Kidney (tissue), 13 donors: ENCODE measurements at regions not wholly inside any gene's neighbourhood (a gene's known extent, or its start where the extent isn't known, plus 50 kb on each side); places are given as distances from the start of the nearest gene placed in this dataset.

Source experiments
- DNase-seq, 5 donors: peaks; one replicate each; pipeline ENCODE4 v3.0.0-alpha.2; 2013 to 2020
- FAIRE-seq: peaks from 2 replicates; lab custom pipeline; 2012; peaks lifted over from hg19 to GRCh38; lab: Jason Lieb, UNC
- H3K27ac ChIP-seq, 2 donors: one replicate each; pipeline ENCODE4 v1.7.0; 2013; ENCODE audit warnings: low read depth in 2 of 2, low read length in 2 of 2, inconsistent platforms in 1 of 2
- H3K27me3 ChIP-seq: one replicate; pipeline ENCODE4 v1.7.1; 2013; ENCODE audit warnings: low read length, inconsistent platforms; ENCODE audit not compliant: control insufficient read depth, insufficient read depth
- H3K36me3 ChIP-seq, 3 donors: one replicate each; pipeline versions ENCODE4 v1.7.0 to v1.7.1; 2013; ENCODE audit warnings: low read length in 3 of 3, control low read depth in 1 of 3, inconsistent platforms in 1 of 3; ENCODE audit not compliant: insufficient read depth in 3 of 3, control insufficient read depth in 2 of 3
- H3K4me1 ChIP-seq, 3 donors: one replicate each; pipeline versions ENCODE4 v1.7.0 to v1.7.1; 2013; ENCODE audit warnings: low read length in 3 of 3, inconsistent platforms in 1 of 3, low read depth in 1 of 3; ENCODE audit not compliant: control insufficient read depth in 2 of 3, insufficient read depth in 2 of 3
- H3K4me3 ChIP-seq, 3 donors: one replicate each; pipeline versions ENCODE4 v1.7.0 to v1.8.1; 2013; ENCODE audit warnings: low read length in 3 of 3, control low read depth in 1 of 3, inconsistent platforms in 1 of 3
- H3K9ac ChIP-seq, 3 donors: one replicate each; pipeline versions ENCODE4 v1.7.0 to v1.7.1; 2013; ENCODE audit warnings: low read length in 3 of 3, control low read depth in 1 of 3, inconsistent platforms in 1 of 3
- H3K9me3 ChIP-seq, 3 donors: one replicate each; pipeline versions ENCODE4 v1.7.0 to v1.7.1; 2013; ENCODE audit warnings: low read length in 3 of 3, control low read depth in 1 of 3, inconsistent platforms in 1 of 3; ENCODE audit not compliant: control insufficient read depth in 2 of 3, insufficient read depth in 1 of 3
- intact Hi-C: fragments of 100-400 bp; cut with DNase I; formaldehyde crosslinking; loops from one replicate; pipeline ENCODE4 v1.11.1; 2022
- TF ChIP-seq, protein P1 (sequence below): IDR thresholded peaks from 3 replicates; pipeline ENCODE4 v1.5.1; 2012; ENCODE audit warnings: mild to moderate bottlenecking, moderate library complexity, borderline replicate concordance; ENCODE audit not compliant: insufficient read depth; ENCODE audit errors: extremely low read depth
- donor health status: control.
- donor health status: control.
- donor health status: control.
- donor health status: control.
- donor health status: control.
- donor health status: DM: yes; HTN: yes; CAD: no.
- donor health status: Normal renal cell carcinoma (clear cell type).

DNA sequence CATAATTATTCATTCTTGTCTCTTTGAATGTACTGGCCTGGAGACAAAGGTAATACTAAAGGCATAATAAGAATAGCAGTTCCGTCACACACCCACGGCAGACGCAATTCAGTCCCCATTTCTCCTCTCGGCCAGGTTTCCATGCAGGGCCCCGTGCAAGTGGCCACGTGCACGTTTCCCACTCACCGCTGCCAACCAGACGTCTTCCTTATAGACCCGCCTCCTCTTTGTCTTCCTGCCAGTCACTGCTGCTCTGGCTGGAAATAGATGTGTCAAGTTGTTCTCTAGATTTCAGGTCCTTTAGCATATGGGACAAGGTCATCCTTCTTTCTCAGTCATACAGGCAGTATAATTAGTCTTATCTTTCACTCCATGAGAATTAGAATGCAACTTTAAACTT is 204.3 kb downstream of the SUCLA2 start:
- no peak overlapping the region for H3K4me3 ChIP-seq
- H3K36me3 ChIP-seq: no peaks in the 10 kb centered on the region
- TF ChIP-seq, protein P1, sequence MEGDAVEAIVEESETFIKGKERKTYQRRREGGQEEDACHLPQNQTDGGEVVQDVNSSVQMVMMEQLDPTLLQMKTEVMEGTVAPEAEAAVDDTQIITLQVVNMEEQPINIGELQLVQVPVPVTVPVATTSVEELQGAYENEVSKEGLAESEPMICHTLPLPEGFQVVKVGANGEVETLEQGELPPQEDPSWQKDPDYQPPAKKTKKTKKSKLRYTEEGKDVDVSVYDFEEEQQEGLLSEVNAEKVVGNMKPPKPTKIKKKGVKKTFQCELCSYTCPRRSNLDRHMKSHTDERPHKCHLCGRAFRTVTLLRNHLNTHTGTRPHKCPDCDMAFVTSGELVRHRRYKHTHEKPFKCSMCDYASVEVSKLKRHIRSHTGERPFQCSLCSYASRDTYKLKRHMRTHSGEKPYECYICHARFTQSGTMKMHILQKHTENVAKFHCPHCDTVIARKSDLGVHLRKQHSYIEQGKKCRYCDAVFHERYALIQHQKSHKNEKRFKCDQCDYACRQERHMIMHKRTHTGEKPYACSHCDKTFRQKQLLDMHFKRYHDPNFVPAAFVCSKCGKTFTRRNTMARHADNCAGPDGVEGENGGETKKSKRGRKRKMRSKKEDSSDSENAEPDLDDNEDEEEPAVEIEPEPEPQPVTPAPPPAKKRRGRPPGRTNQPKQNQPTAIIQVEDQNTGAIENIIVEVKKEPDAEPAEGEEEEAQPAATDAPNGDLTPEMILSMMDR: no peak
- H3K27me3 ChIP-seq: no peaks in the 10 kb centered on the region
- no peaks in the 10 kb centered on the region for H3K9me3 ChIP-seq
- DNase-seq (no peak), FAIRE-seq (no peak)
- no peak overlapping the region for H3K9ac ChIP-seq
- intact Hi-C loops: no loop called here
- H3K4me1 ChIP-seq: no peaks in the 10 kb centered on the region
- no peak overlapping the region for H3K27ac ChIP-seq

DNA sequence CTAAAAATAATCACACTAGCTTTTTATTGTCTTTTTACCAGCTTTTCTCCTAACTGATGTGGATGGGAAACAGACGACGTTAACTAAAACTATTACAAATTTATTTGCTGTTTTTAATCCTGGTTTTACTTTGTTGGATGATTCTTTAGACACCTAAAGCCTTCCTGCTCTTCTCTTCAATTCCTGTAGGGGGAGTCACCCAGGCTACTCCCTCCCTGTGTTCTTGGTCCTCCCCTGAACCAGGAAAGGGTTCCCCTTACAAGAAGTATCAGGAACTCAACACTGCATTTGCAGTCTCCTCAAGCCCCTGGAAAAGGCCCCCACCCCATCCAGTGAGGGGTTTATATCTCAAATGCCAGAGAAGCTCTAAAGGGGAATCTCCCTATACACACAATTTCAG is 206.1 kb downstream of the SUCLA2 start:
- Histone ChIP-seq H3K36me3 (no peaks in the 10 kb centered on the region), H3K27me3 (no peaks in the 10 kb centered on the region), H3K9me3 (peaks cover 0 to under 1% (median 0%) of the 10 kb centered on the region in 3 donors), H3K27ac (no peak overlapping the region), H3K4me3 (no peak overlapping the region), H3K4me1 (no peaks in the 10 kb centered on the region), H3K9ac (no peak overlapping the region)
- DNase-seq (no peak), FAIRE-seq (no peak)
- intact Hi-C loops: no loop called here
- TF ChIP-seq, protein P1: peak; percentile 15

DNA sequence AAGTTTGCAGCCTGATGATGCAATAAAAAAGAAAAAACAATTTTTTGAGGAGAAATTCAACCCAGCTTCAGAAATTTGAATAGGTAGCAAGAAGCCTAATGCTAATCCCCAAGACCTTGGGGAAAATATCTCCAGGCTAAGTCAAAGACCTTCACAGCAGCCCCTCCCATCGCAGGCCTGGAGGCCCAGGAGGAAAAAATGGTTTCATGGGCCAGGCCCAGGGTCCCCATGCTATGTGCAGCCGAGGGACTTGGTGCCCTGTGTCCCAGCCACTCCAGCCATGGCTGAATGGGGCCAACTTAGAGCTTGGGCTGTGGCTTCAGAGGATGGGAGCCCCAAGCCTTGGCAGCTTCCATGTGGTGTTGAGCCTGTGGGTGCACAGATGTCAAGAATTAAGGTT is 210.3 kb downstream of the SUCLA2 start:
- Histone ChIP-seq H3K27me3 (no peaks in the 10 kb centered on the region), H3K36me3 (no peaks in the 10 kb centered on the region), H3K9me3 (peaks cover 0 to 2% (median 0%) of the 10 kb centered on the region in 3 donors), H3K4me1 (no peaks in the 10 kb centered on the region), H3K27ac (no peak overlapping the region), H3K4me3 (no peak overlapping the region), H3K9ac (no peak overlapping the region)
- DNase-seq: no peak
- intact Hi-C loops: no loop called here
- TF ChIP-seq, protein P1: no peak
- no peak for FAIRE-seq

DNA sequence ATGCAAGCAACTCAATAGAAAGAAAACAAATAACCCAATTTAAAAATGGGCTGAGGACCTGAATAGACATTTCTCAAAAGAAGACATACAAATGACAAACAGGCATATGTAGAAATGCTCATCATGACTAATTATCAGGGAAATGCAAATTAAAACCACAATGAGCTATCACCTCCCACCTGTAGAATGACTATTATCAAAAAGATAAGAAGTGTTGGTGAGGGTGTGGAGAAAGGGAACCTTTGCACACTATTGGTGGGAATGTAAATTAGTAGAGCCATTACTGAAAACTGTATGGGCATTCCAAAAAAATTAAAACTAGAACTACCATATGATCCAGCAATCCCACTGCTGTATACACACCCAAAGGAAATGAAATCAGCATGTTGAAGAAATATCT is 212.2 kb downstream of the SUCLA2 start:
- TF ChIP-seq, protein P1: no peak
- FAIRE-seq (no peak), DNase-seq (no peak)
- Histone ChIP-seq H3K27me3 (no peaks in the 10 kb centered on the region), H3K36me3 (no peaks in the 10 kb centered on the region), H3K27ac (no peak overlapping the region), H3K4me1 (no peaks in the 10 kb centered on the region), H3K9ac (no peak overlapping the region), H3K9me3 (peaks cover 0 to 2% (median 0%) of the 10 kb centered on the region in 3 donors), H3K4me3 (no peak overlapping the region)
- intact Hi-C loops: no loop called here
